HG02840 (cell line): ENCODE measurements at regions not wholly inside any gene's neighbourhood (a gene's known extent, or its start where the extent isn't known, plus 50 kb on each side); places are given as distances from the start of the nearest gene placed in this dataset.
"Not testable (repeated sequence)": the region's sequence is repeated elsewhere in the genome, so short reads cannot be mapped to it uniquely, and the experiment has no call there.

Experiments used
- ATAC-seq: cut with Tn5 transposase; IDR thresholded peaks from one replicate; pipeline ENCODE4 v1.9.1; 2021; ENCODE audit warnings: mild to moderate bottlenecking, moderate library complexity, moderate number of reproducible peaks; ENCODE audit not compliant: unreplicated experiment, low FRiP score

GRCh38 chr6:84906514-84906913, 142.1 kb upstream of the TBX18 start:
- ATAC-seq: no peak

GRCh38 chr6:84905823-84906222, 141.4 kb upstream of the TBX18 start:
- no peak for ATAC-seq

GRCh38 chr6:84902354-84902928, 138.0 kb upstream of the TBX18 start:
- no peak for ATAC-seq

GRCh38 chr6:84897988-84898594, 133.7 kb upstream of the TBX18 start:
- no peak for ATAC-seq

- no peak for ATAC-seq
These were observed 132.6 kb upstream of the TBX18 start for GRCh38 chr6:84897011-84897410.

GRCh38 chr6:84892671-84893070, 128.3 kb upstream of the TBX18 start:
- ATAC-seq: no peak

- no peak for ATAC-seq
These were observed 118.7 kb upstream of the TBX18 start for GRCh38 chr6:84882768-84883766.

- ATAC-seq: not testable (repeated sequence)
These were observed 115.0 kb upstream of the TBX18 start for GRCh38 chr6:84879385-84879784.

GRCh38 chr6:84877515-84878210, 113.3 kb upstream of the TBX18 start:
- no peak for ATAC-seq

GRCh38 chr6:84876723-84877514, 112.5 kb upstream of the TBX18 start:
- ATAC-seq: no peak

- ATAC-seq: no peak
These were observed 108.8 kb upstream of the TBX18 start for GRCh38 chr6:84872996-84873723.

GRCh38 chr6:84871925-84872324, 107.5 kb upstream of the TBX18 start:
- ATAC-seq: no peak

- no peak for ATAC-seq
These were observed 106.3 kb upstream of the TBX18 start for GRCh38 chr6:84870672-84871071.

- ATAC-seq: no peak
These were observed 103.8 kb upstream of the TBX18 start for GRCh38 chr6:84868149-84868548.

- ATAC-seq: no peak
These were observed 103.1 kb upstream of the TBX18 start for GRCh38 chr6:84867521-84867920.

- ATAC-seq: no peak
These were observed 102.3 kb upstream of the TBX18 start for GRCh38 chr6:84866715-84867114.

GRCh38 chr6:84865372-84865771, 101.0 kb upstream of the TBX18 start:
- ATAC-seq: not testable (repeated sequence)

- ATAC-seq: no peak
These were observed 98.4 kb upstream of the TBX18 start for GRCh38 chr6:84862843-84863242.

- ATAC-seq: no peak
These were observed 96.5 kb upstream of the TBX18 start for GRCh38 chr6:84860920-84861319.
